SKM-1 treated with dmso at 0.1 percent for 144 hours (cell line): ENCODE measurements at regions not wholly inside any gene's neighbourhood (a gene's known extent, or its start where the extent isn't known, plus 50 kb on each side); places are given as distances from the start of the nearest gene placed in this dataset.

Experiments used
- DNase-seq: peaks from one replicate; lab custom pipeline; 2025; ENCODE audit not compliant: unreplicated experiment; lab: John Stamatoyannopoulos, UW

GRCh38 chr19:31908496-31909225 lies 436.7 kb upstream of the ZNF507 start:
- DNase-seq = no peak

DNA sequence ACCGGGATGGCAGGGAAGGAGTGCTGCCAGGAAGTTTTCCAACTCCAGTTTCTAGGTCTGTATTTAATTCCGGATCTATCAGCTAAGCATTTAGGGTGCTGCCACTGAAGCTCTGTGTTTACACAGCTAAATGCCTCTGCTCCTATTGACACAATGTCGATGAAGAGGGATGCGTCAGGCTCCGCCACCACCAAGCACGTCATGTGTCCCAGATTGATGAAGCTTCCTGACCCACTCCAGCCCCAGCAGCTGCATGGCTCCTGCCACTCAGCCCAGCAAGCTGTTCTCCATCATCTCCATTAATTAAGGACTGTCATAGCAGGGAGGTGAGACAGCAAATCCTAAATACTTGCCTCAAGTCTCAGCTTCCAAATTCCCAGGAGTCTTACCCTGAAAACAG lies 435.2 kb upstream of the ZNF507 start:
- no peak for DNase-seq

- no peak for DNase-seq
Measured at GRCh38 chr19:31911577-31911976, 433.8 kb upstream of the ZNF507 start.

DNA sequence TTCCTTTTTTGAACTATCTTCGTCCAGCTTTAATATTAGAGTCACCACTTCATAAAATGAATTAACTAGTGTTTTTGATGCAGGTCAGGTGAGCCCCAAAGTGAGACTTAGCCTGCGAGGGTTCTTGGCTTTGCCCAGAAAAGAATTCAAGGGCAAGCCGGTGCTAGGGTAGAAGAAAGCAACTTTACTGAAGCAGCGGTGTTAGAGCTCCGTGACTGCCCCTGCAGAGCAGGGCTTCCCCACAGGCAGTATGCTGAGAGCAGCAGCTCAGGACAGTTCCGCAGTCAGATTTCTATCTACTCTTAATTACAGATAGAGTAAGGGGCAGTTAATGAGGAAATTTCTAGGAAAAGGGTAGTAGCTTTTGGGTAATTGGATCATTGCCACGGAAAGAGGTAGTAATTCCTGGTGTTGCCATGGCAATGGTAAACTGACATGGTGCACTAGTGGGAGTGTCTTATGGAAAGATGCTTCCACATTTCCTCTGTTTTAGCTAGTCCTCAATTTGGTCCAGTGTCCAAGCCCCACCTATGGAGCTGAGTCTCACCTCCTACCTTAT lies 432.2 kb upstream of the ZNF507 start:
- DNase-seq = no peak

DNA sequence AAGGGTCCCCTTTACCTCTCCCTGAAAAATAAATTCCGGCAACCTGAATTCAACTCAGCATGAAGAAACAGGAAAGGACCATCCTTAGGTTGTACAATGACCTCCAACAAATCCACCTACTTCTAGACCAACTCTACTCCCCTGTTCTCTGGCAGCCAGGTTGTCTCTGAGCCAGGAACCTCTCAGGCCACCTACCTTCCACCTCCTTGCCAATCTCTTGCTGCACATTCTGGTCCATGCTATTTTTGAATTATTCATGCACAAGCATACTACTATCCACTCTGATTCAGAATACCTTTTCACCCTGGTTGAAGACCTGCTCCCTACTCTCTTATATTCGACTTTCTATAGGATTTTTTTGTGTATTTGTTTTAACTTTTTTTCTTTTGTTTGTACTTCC lies 415.0 kb upstream of the ZNF507 start:
- DNase-seq = no peak

DNA sequence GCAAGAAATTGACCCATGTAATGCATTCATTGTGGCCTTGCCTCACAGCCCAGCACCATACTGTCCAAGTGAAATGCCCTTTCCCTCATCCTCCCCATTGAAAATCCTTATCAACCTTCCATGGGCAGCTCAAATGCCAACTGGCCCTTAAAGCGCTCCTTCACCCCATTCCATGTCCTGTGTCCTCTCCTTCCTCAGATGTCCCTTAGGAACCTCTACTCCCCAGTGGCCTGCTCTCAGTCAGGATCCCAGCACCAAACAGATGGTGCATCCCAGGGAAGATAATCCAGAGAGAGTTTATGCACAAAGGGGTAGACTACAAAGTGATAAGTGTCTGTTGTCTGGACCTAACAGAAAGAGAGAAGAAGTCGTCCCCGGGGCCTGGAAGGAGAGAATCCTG lies 407.4 kb upstream of the ZNF507 start:
- DNase-seq = no peak

GRCh38 chr19:31938675-31939074 lies 406.7 kb upstream of the ZNF507 start:
- DNase-seq = no peak

DNA sequence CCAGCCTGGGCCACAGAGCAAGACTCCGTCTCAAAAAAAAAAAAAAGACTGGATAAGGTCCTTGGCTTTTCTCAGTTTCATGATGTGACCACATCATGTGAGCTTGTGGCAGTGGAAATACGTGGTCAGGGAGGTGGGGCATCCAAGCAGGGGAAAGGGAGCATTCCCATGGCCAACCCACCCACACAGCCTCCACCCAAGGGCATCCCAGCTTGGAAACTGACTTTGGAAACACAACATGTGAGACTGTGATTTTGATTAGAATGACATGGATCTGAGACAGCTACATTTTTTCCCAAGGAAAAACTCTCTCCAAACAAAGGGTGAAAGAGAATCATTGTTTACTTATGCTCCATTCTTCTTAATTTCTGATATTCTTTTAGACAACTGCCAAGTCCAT lies 405.0 kb upstream of the ZNF507 start:
- DNase-seq = no peak

GRCh38 chr19:31943191-31943661 lies 402.2 kb upstream of the ZNF507 start:
- no peak for DNase-seq

DNA sequence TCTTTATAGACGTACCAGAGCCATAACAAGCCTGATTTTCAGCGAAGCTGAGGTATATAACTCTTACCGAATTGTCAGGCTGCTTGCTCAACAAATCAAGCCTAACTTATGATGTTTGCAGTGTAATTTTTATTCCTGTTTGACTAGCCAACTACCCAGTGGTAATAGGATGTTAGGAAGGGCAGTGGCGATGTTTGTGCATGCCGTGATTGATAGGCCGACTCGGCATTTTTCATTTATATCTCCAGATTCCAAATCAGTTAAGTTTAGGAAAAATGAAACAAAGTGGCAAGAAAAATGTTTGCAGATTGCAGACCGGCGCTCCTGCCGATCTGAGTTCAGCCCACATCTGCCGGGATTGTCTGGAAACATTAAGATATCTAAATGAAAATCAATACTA lies 401.6 kb upstream of the ZNF507 start:
- DNase-seq = no peak

DNA sequence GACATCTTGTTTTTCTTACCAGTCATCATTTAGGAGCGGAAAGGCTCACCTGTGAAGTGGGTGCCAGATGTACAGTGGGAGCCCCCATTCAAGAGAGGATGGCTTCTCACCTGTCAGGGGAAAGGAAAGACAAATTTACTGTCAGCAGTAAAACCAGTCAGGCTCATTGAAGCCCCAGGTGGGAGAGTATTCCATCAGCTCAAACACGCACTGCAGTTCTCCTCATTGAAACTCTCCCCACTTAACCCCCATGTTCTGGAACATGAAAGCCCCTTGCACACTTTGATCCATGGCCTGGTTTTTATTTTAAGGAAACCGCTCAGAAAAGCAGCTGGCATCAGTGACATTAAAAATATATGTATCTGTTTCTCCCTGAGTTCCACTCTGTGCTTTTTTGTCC lies 401.1 kb upstream of the ZNF507 start:
- DNase-seq = no peak

GRCh38 chr19:31946491-31946890 lies 398.9 kb upstream of the ZNF507 start:
- no peak for DNase-seq

GRCh38 chr19:31947436-31948115 lies 397.8 kb upstream of the ZNF507 start:
- no peak for DNase-seq

- DNase-seq = no peak
Measured at GRCh38 chr19:31952693-31953092, 392.7 kb upstream of the ZNF507 start.

DNA sequence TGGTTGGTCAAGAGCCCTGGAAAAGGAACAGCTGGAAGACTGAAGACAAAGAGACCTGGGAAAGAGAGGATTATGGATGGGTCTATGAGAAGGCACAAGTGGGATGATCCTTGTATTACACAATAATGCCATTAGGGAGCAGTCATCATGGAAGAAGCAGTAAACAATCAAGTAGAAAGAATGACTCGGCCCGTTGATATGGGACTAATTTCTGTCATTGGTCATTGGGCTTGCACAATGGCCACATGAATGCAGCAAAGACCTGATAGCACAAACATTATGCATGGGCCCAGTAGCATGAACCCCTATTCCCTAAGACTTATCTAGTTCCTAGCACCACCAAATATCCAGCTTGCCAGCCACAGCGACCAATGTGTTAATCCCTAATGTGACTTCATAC lies 390.3 kb upstream of the ZNF507 start:
- DNase-seq = no peak

DNA sequence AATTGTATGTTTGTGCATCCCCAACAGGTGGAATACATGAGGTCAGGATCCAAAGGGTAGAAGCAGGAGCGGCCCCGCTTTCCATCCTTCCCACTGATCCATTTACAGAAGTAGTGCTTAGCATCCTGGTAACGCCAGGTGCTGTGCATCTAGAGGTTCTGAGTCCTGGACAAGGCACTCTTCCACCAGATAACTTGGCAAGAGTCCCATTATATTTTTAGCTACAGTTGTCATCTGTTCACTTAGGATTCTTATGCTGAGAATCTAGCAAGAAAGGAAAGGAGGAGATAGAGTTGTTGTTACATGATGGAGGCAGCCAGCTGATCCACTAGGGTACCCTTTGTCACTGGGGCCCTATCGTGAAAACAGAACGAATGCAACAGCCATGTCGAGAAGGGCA lies 389.5 kb upstream of the ZNF507 start:
- DNase-seq = no peak

DNA sequence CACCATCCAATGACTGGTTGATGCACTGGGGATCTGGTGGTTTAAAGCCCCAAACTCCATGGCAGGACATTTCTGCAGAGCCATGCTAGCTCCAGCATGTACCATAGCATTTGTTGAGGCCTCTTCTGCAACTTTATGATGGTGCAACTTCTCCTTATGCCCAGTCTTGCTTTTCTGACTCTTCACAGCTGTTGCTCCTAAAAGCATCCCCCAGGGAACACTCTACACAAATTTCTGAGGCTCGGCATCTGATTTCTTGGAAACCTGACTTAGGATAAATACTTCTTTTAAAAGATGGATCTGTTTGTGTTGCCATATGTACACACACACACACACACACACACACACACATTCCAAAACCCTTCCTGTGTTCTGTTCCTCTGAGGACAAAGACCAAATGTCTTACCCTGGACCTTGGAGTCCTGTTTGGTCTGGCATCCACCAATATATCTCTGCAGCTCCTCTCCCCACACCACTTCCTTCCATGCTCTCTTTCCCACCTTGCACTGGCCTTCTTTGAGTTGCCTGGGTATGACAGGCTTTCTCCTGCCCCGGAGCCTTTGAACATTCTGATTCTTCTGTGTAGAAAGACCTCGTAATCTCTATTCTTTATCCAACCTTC lies 388.5 kb upstream of the ZNF507 start:
- no peak for DNase-seq

DNA sequence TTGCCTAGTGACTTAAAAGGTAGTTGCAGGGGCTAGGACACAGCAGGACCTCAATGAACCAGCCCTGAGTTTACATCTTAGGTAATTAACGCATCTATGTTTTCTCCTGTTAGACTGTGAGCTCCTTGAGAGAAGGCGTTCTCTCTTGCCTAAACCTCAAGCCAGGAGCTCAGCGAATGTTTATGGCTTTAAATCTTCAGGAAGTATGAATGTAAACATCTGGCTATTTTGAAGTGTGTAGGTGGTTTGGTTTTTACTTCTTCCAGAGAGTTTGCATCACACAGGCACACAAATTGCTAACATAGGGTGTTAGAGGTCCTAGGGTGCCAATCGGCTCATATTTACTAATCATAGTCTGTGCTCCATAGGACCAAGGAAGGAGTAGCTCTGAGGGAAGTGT lies 387.7 kb upstream of the ZNF507 start:
- no peak for DNase-seq

GRCh38 chr19:31959527-31960018 lies 385.8 kb upstream of the ZNF507 start:
- DNase-seq = no peak

- no peak for DNase-seq
Measured at GRCh38 chr19:31960474-31960873, 384.9 kb upstream of the ZNF507 start.

DNA sequence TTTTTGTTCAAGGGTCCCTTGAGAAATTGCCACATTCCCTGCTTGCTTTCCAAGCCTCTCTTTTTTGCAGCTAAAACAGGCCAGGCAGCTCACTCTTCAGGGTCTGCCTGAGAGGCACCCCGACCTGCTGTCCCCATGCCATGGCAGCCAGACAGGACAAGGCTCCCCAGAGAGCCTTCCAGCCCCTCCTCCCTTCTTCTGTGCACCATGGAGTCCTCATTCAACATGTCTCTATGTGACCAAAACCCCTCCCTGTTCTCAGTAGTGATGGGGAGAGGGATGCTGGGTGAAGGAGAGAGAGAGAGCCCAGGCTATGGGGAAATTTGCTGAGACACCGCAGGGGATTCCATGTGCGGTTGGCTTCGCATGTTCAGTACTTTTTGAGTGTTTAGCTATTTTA lies 384.2 kb upstream of the ZNF507 start:
- DNase-seq = no peak

GRCh38 chr19:31961667-31962066 lies 383.7 kb upstream of the ZNF507 start:
- DNase-seq = no peak
